HEK293T (cell line): ENCODE measurements at regions not wholly inside any gene's neighbourhood (a gene's known extent, or its start where the extent isn't known, plus 50 kb on each side); places are given as distances from the start of the nearest gene placed in this dataset.

ENCODE experiments used
- FOXK2 ChIP-seq: fragments of 450-650 bp; IDR thresholded peaks from 2 replicates; pipeline ENCODE4 v1.6.1; 2016; ENCODE audit warnings: mild to moderate bottlenecking
- L3MBTL2 ChIP-seq: fragments of 450-650 bp; conservative IDR thresholded peaks from 2 replicates; pipeline ENCODE4 v1.6.1; 2016; ENCODE audit warnings: mild to moderate bottlenecking
- SP1 ChIP-seq: fragments of 450-650 bp; IDR thresholded peaks from 2 replicates; pipeline ENCODE4 v1.6.1; 2017

DNA sequence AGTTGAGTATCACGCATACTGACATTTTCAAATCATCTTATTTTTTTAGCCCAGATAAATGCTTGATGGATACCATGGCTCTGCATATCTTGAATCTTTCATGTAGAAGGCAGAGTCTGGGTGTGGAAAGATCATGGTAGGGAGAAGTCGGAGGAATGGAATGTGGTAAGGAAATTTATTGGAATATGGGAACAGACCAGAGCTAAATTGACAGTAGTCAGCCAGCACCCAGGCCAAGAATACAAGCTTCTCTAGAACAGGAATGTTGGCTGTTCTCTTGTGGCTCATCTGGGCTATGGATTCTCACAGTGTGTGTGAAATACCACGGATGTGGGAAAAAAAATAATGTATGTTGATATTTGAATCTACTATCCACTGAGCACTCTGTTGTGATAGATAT lies 305.7 kb upstream of the COL8A1 start:
- TF ChIP-seq FOXK2 (no peak), L3MBTL2 (no peak), SP1 (no peak)
